Gastrocnemius medialis (tissue), 4 donors: ENCODE measurements at regions not wholly inside any gene's neighbourhood (a gene's known extent, or its start where the extent isn't known, plus 50 kb on each side); places are given as distances from the start of the nearest gene placed in this dataset.

Experiments
- ATAC-seq, 2 donors: fragments of 150-250 bp; one replicate each; pipeline ENCODE4 v1.9.1; 2016
- DNase-seq, 2 donors: peaks; one replicate each; pipeline ENCODE4 v3.0.0-alpha.2; 2019
- H3K27ac ChIP-seq, 4 donors: fragments of 200-600 bp; sonication (generic); 1 replicate in 1 of 4; 2 replicates in 3 of 4; pipeline ENCODE4 v1.5.1; 2016 to 2018; ENCODE audit warnings: mild to moderate bottlenecking in 2 of 4, moderate library complexity in 1 of 4
- H3K27me3 ChIP-seq, 3 donors: fragments of 200-600 bp; sonication (generic) in 2 of 3; 1 replicate in 1 of 3; 2 replicates in 2 of 3; pipeline versions ENCODE4 v1.5.1 to v1.6.0; 2016 to 2019; ENCODE audit warnings: mild to moderate bottlenecking in 1 of 3, moderate library complexity in 1 of 3
- H3K36me3 ChIP-seq, 2 donors: fragments of 200-600 bp; sonication (generic) in 1 of 2; one replicate each; pipeline ENCODE4 v1.5.1; 2017 to 2018
- H3K4me1 ChIP-seq, 2 donors: fragments of 200-600 bp; sonication (generic) in 1 of 2; one replicate each; pipeline ENCODE4 v1.5.1; 2016 to 2017; ENCODE audit warnings: mild to moderate bottlenecking in 2 of 2
- H3K4me3 ChIP-seq, 4 donors: fragments of 200-600 bp; sonication (generic) in 3 of 4; 1 replicate in 1 of 4; 2 replicates in 3 of 4; pipeline ENCODE4 v1.5.1; 2016 to 2019; ENCODE audit warnings: mild to moderate bottlenecking in 2 of 4
- H3K9me3 ChIP-seq, 3 donors: fragments of 200-600 bp; sonication (generic) in 2 of 3; 1 replicate in 1 of 3; 2 replicates in 2 of 3; pipeline ENCODE4 v1.5.1; 2016 to 2019
- CTCF ChIP-seq, 5 experiments: fragments of 450-650 bp in 3 of 5; fragments of 200-600 bp in 2 of 5; sonication (generic) in 2 of 5; IDR thresholded peaks in 4 of 5; conservative IDR thresholded peaks in 1 of 5; 1 replicate in 4 of 5; 2 replicates in 1 of 5; pipeline ENCODE4 v1.5.1; 2016 to 2019; ENCODE audit warnings: antibody characterized with exemption in 5 of 5, mild to moderate bottlenecking in 3 of 5, moderate library complexity in 3 of 5
- POLR2A ChIP-seq, 2 donors: fragments of 450-650 bp; IDR thresholded peaks; one replicate each; pipeline ENCODE4 v1.6.1; 2017; ENCODE audit warnings: antibody characterized with exemption in 2 of 2, mild to moderate bottlenecking in 2 of 2, moderate library complexity in 2 of 2
- in situ Hi-C, 4 donors: fragments of 200-750 bp; cut with MboI; loops; one replicate each; pipeline versions ENCODE4 v1.15.0 to v1.8.0; 2017; ENCODE audit warnings: low sequenced_read_pairs in 4 of 4
- intact Hi-C: fragments of 100-400 bp; cut with DNase I; formaldehyde crosslinking; loops from one replicate; pipeline ENCODE4 v1.15.1; 2023; ENCODE audit warnings: low total_unique reads

- H3K9me3 ChIP-seq, result no peaks in the 10 kb centered on the region
- TF ChIP-seq CTCF (IDR thresholded peaks at IDR 0.05 in 4 of 5, conservative IDR thresholded peaks at IDR 0.05 in 1 of 5) (no peak), POLR2A (IDR thresholded peaks at IDR 0.05) (no peak)
- in situ Hi-C loops, result no loop called here
- ATAC-seq, result no peak
- no peak overlapping the region for H3K27ac ChIP-seq
- H3K4me3 ChIP-seq, result no peak overlapping the region
- intact Hi-C loops, result no loop called here
- no peaks in the 10 kb centered on the region for H3K36me3 ChIP-seq
- no peaks in the 10 kb centered on the region for H3K4me1 ChIP-seq
- no peak for DNase-seq
- H3K27me3 ChIP-seq, result no peaks in the 10 kb centered on the region
Measured at GRCh38 chr13:93001866-93002461, 224.6 kb upstream of the GPC6 start.

DNA sequence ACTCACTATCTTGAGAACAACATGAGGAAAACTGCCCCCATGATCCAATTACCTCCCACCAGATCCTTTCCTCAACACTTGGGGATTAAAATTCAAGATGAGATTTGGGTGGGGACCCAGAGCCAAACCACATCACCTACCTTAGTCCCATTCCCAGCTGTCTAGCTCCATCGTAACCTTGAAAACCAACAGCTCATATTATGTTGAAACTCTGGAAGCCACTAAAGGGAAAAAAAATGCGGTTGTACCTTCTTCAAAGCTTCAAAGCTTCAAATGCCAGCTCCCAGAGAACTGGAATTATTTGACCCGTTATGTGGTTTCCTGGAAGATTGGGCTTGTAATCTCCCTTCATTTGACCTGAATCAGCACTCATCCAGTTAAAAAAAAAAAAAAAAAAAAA lies 223.1 kb upstream of the GPC6 start:
- no peak overlapping the region for H3K4me3 ChIP-seq
- H3K27ac ChIP-seq, result no peak overlapping the region
- no peaks in the 10 kb centered on the region for H3K4me1 ChIP-seq
- H3K36me3 ChIP-seq, result no peaks in the 10 kb centered on the region
- no peak for TF ChIP-seq CTCF (IDR thresholded peaks at IDR 0.05 in 4 of 5, conservative IDR thresholded peaks at IDR 0.05 in 1 of 5)
- no peak for TF ChIP-seq POLR2A (IDR thresholded peaks at IDR 0.05)
- intact Hi-C loops (no loop called here), in situ Hi-C loops (no loop called here)
- DNase-seq (no peak), ATAC-seq (no peak)
- H3K9me3 ChIP-seq, result no peaks in the 10 kb centered on the region
- no peaks in the 10 kb centered on the region for H3K27me3 ChIP-seq

- DNase-seq, result no peak
Measured at GRCh38 chr13:93004919-93005318, 221.7 kb upstream of the GPC6 start.

GRCh38 chr13:93007928-93008327 lies 218.7 kb upstream of the GPC6 start:
- in situ Hi-C loops, result no loop called here
- DNase-seq, result no peak
- no peak for TF ChIP-seq POLR2A (IDR thresholded peaks at IDR 0.05)
- no peak for TF ChIP-seq CTCF (IDR thresholded peaks at IDR 0.05 in 4 of 5, conservative IDR thresholded peaks at IDR 0.05 in 1 of 5)
- H3K36me3 ChIP-seq, result no peaks in the 10 kb centered on the region
- no peaks in the 10 kb centered on the region for H3K27me3 ChIP-seq
- intact Hi-C loops, result no loop called here
- no peak overlapping the region for H3K4me3 ChIP-seq
- H3K4me1 ChIP-seq, result no peaks in the 10 kb centered on the region
- ATAC-seq, result no peak
- H3K9me3 ChIP-seq, result no peaks in the 10 kb centered on the region
- no peak overlapping the region for H3K27ac ChIP-seq

More at GRCh38 chr13:93004919-93005318, 221.7 kb upstream of the GPC6 start:
- ATAC-seq, result no peak
- intact Hi-C loops, result no loop called here
- TF ChIP-seq POLR2A (IDR thresholded peaks at IDR 0.05) (no peak), CTCF (IDR thresholded peaks at IDR 0.05 in 4 of 5, conservative IDR thresholded peaks at IDR 0.05 in 1 of 5) (no peak)
- no peaks in the 10 kb centered on the region for H3K4me1 ChIP-seq
- in situ Hi-C loops, result no loop called here
- no peaks in the 10 kb centered on the region for H3K36me3 ChIP-seq
- H3K27ac ChIP-seq, result no peak overlapping the region
- H3K9me3 ChIP-seq, result no peaks in the 10 kb centered on the region
- H3K4me3 ChIP-seq, result no peak overlapping the region
- no peaks in the 10 kb centered on the region for H3K27me3 ChIP-seq
